ENCODE measurements at regions not wholly inside any gene's neighbourhood (a gene's known extent, or its start where the extent isn't known, plus 50 kb on each side); places are given as distances from the start of the nearest gene placed in this dataset.

- TF ChIP-seq, protein P1, sequence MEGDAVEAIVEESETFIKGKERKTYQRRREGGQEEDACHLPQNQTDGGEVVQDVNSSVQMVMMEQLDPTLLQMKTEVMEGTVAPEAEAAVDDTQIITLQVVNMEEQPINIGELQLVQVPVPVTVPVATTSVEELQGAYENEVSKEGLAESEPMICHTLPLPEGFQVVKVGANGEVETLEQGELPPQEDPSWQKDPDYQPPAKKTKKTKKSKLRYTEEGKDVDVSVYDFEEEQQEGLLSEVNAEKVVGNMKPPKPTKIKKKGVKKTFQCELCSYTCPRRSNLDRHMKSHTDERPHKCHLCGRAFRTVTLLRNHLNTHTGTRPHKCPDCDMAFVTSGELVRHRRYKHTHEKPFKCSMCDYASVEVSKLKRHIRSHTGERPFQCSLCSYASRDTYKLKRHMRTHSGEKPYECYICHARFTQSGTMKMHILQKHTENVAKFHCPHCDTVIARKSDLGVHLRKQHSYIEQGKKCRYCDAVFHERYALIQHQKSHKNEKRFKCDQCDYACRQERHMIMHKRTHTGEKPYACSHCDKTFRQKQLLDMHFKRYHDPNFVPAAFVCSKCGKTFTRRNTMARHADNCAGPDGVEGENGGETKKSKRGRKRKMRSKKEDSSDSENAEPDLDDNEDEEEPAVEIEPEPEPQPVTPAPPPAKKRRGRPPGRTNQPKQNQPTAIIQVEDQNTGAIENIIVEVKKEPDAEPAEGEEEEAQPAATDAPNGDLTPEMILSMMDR (conservative IDR thresholded peaks at IDR 0.05; ENCODE audit: low read depth, low read length) = no peak
- H3K4me3 ChIP-seq (ENCODE audit: low read length) = no peak overlapping the region
- DNase-seq (ENCODE audit: low read depth) = no peak
Observed at GRCh38 chr4:79625361-79625760, 217.3 kb upstream of the GK2 start.

GRCh38 chr4:79623021-79623870, 215.2 kb upstream of the GK2 start:
- H3K4me3 ChIP-seq (ENCODE audit: low read length) = no peak overlapping the region
- TF ChIP-seq, protein P1 (conservative IDR thresholded peaks at IDR 0.05; ENCODE audit: low read depth, low read length) = no peak
- no peak for DNase-seq (ENCODE audit: low read depth)

GRCh38 chr4:79621061-79621460, 213.0 kb upstream of the GK2 start:
- no peak for DNase-seq (ENCODE audit: low read depth)
- H3K4me3 ChIP-seq (ENCODE audit: low read length) = no peak overlapping the region
- TF ChIP-seq, protein P1 (conservative IDR thresholded peaks at IDR 0.05; ENCODE audit: low read depth, low read length) = no peak

- TF ChIP-seq, protein P1 (conservative IDR thresholded peaks at IDR 0.05; ENCODE audit: low read depth, low read length) = no peak
- H3K4me3 ChIP-seq (ENCODE audit: low read length) = no peak overlapping the region
- no peak for DNase-seq (ENCODE audit: low read depth)
Observed at GRCh38 chr4:79620617-79621016, 212.6 kb upstream of the GK2 start.

- TF ChIP-seq, protein P1 (conservative IDR thresholded peaks at IDR 0.05; ENCODE audit: low read depth, low read length) = no peak
- H3K4me3 ChIP-seq (ENCODE audit: low read length) = no peak overlapping the region
Observed at GRCh38 chr4:79613269-79613935, 205.4 kb upstream of the GK2 start.

GRCh38 chr4:79611026-79611425, 203.0 kb upstream of the GK2 start:
- TF ChIP-seq, protein P1 (conservative IDR thresholded peaks at IDR 0.05; ENCODE audit: low read depth, low read length) = no peak
- no peak overlapping the region for H3K4me3 ChIP-seq (ENCODE audit: low read length)
- no peak for DNase-seq (ENCODE audit: low read depth)

More at GRCh38 chr4:79613269-79613935, 205.4 kb upstream of the GK2 start:
- no peak for DNase-seq (ENCODE audit: low read depth)

All from retinal pigment epithelial cell (primary cell).